GM23248 (cell line): ENCODE measurements at regions not wholly inside any gene's neighbourhood (a gene's known extent, or its start where the extent isn't known, plus 50 kb on each side); places are given as distances from the start of the nearest gene placed in this dataset.
"Not testable (repeated sequence)": the region's sequence is repeated elsewhere in the genome, so short reads cannot be mapped to it uniquely, and the experiment has no call there.

Experiments
- EZH2 ChIP-seq: fragments of 200-600 bp; sonication (generic); IDR thresholded peaks from 2 replicates; pipeline ENCODE4 v1.6.1; 2018; ENCODE audit warnings: antibody characterized with exemption, mild to moderate bottlenecking; ENCODE audit not compliant: insufficient read depth, poor library complexity, severe bottlenecking
- EZH2phosphoT487 ChIP-seq: fragments of 200-600 bp; sonication (generic); IDR thresholded peaks from 2 replicates; pipeline ENCODE4 v1.6.1; 2018; ENCODE audit warnings: antibody characterized with exemption, moderate library complexity, mild to moderate bottlenecking, low read depth; ENCODE audit not compliant: insufficient read depth

GRCh38 chr7:113494797-113495566 is 376.6 kb upstream of the SMIM30 start:
- not testable (repeated sequence) for TF ChIP-seq EZH2, EZH2phosphoT487
